WTC11 (cell line): ENCODE measurements at regions not wholly inside any gene's neighbourhood (a gene's known extent, or its start where the extent isn't known, plus 50 kb on each side); places are given as distances from the start of the nearest gene placed in this dataset.
"Not testable (repeated sequence)": the region's sequence is repeated elsewhere in the genome, so short reads cannot be mapped to it uniquely, and the experiment has no call there.

ENCODE experiments used
- ATAC-seq: fragments of 200-7000 bp; cut with Tn5 transposase; 2 replicates; pipeline ENCODE4 v1.10.0; 2021; ENCODE audit warnings: mild to moderate bottlenecking, moderate library complexity
- CTCF ChIA-PET: fragments of 300-600 bp; sonication (Branson Sonifier 250); formaldehyde crosslinking; loops from one replicate; lab custom pipeline; 2021; ENCODE audit warnings: antibody characterized with exemption; lab: Charles Lee
- POLR2A ChIA-PET: fragments of 350-600 bp; sonication (Branson Sonifier 250); formaldehyde crosslinking; loops from one replicate; lab custom pipeline; 2021; ENCODE audit warnings: antibody characterized with exemption; lab: Charles Lee
- DNase-seq: peaks from one replicate; pipeline ENCODE4 v3.0.0; 2021; ENCODE audit warnings: low spot score
- H3K27ac Mint-ChIP-seq: 2 replicates; pipeline ENCODE4 v1.8.0; 2021; ENCODE audit warnings: mixed read lengths
- H3K27me3 Mint-ChIP-seq: 2 replicates; pipeline ENCODE4 v1.8.0; 2021; ENCODE audit warnings: low read depth, mild to moderate bottlenecking, moderate library complexity, mixed read lengths
- H3K36me3 Mint-ChIP-seq: 2 replicates; pipeline ENCODE4 v1.8.0; 2021; ENCODE audit warnings: mixed read lengths
- H3K4me1 Mint-ChIP-seq: 2 replicates; pipeline ENCODE4 v1.8.0; 2022; ENCODE audit warnings: mixed read lengths
- H3K4me3 Mint-ChIP-seq: 2 replicates; pipeline ENCODE4 v1.8.0; 2021; ENCODE audit warnings: mild to moderate bottlenecking, moderate library complexity, mixed read lengths
- H3K9me3 Mint-ChIP-seq: 2 replicates; pipeline ENCODE4 v1.8.0; 2021; ENCODE audit warnings: mixed read lengths
- ATF1 ChIP-seq: sonication (generic); formaldehyde crosslinking; IDR thresholded peaks from 2 replicates; pipeline ENCODE4 v1.8.1; 2023; ENCODE audit warnings: mild to moderate bottlenecking, moderate library complexity, missing genetic modification reagents
- ATF2 ChIP-seq: sonication (generic); formaldehyde crosslinking; IDR thresholded peaks from 2 replicates; pipeline ENCODE4 v1.8.1; 2022; ENCODE audit warnings: low read depth, missing genetic modification reagents, borderline replicate concordance
- ATF3 ChIP-seq: sonication (generic); formaldehyde crosslinking; conservative IDR thresholded peaks from 2 replicates; pipeline ENCODE4 v1.8.1; 2022; ENCODE audit warnings: mild to moderate bottlenecking, missing genetic modification reagents
- CBFB ChIP-seq: sonication (generic); formaldehyde crosslinking; IDR thresholded peaks from 2 replicates; pipeline ENCODE4 v1.8.1; 2022; ENCODE audit warnings: mild to moderate bottlenecking, low read depth, missing genetic modification reagents
- CREB1 ChIP-seq: sonication (generic); formaldehyde crosslinking; IDR thresholded peaks from 2 replicates; pipeline ENCODE4 v1.8.0; 2023; ENCODE audit warnings: mild to moderate bottlenecking, missing genetic modification reagents
- E2F4 ChIP-seq: sonication (generic); formaldehyde crosslinking; IDR thresholded peaks from 2 replicates; pipeline ENCODE4 v1.8.1; 2022; ENCODE audit warnings: low read depth, mild to moderate bottlenecking, moderate library complexity, missing genetic modification reagents, borderline replicate concordance
- E2F5 ChIP-seq: sonication (generic); formaldehyde crosslinking; IDR thresholded peaks from 2 replicates; pipeline ENCODE4 v1.8.1; 2022; ENCODE audit warnings: mild to moderate bottlenecking, moderate library complexity, missing genetic modification reagents
- ELF4 ChIP-seq: sonication (generic); formaldehyde crosslinking; IDR thresholded peaks from 2 replicates; pipeline ENCODE4 v1.8.1; 2022; ENCODE audit warnings: low read depth, mild to moderate bottlenecking, moderate library complexity, missing genetic modification reagents
- EMX1 ChIP-seq: fragments of 250-450 bp; sonication (Bioruptor Pico); IDR thresholded peaks from 2 replicates; pipeline ENCODE4 v1.8.0; 2021; ENCODE audit warnings: mild to moderate bottlenecking
- FOXJ3 ChIP-seq: sonication (generic); formaldehyde crosslinking; IDR thresholded peaks from 2 replicates; pipeline ENCODE4 v1.9.0; 2021; ENCODE audit warnings: missing genetic modification reagents, mild to moderate bottlenecking, borderline replicate concordance
- GRHL2 ChIP-seq: fragments of 250-450 bp; sonication (Bioruptor Pico); IDR thresholded peaks from 2 replicates; pipeline ENCODE4 v1.8.0; 2022; ENCODE audit warnings: mild to moderate bottlenecking, moderate library complexity; ENCODE audit not compliant: insufficient replicate concordance, severe bottlenecking
- HMGA2 ChIP-seq: fragments of 250-450 bp; sonication (Bioruptor Pico); IDR thresholded peaks from 2 replicates; pipeline ENCODE4 v1.4.0; 2021; ENCODE audit warnings: mild to moderate bottlenecking, moderate library complexity
- IRF1 ChIP-seq: sonication (generic); formaldehyde crosslinking; IDR thresholded peaks from 2 replicates; pipeline ENCODE4 v1.8.0; 2023; ENCODE audit warnings: missing genetic modification reagents
- MXD4 ChIP-seq: fragments of 250-450 bp; sonication (Bioruptor Pico); IDR thresholded peaks from 2 replicates; pipeline ENCODE4 v1.8.0; 2021; ENCODE audit warnings: mild to moderate bottlenecking, moderate library complexity, borderline replicate concordance
- TEAD4 ChIP-seq: sonication (generic); formaldehyde crosslinking; IDR thresholded peaks from 2 replicates; pipeline ENCODE4 v1.8.0; 2022; ENCODE audit warnings: mild to moderate bottlenecking, missing genetic modification reagents
- USF2 ChIP-seq: sonication (generic); formaldehyde crosslinking; IDR thresholded peaks from 2 replicates; pipeline ENCODE4 v1.8.1; 2023; ENCODE audit warnings: mild to moderate bottlenecking, missing genetic modification reagents, moderate library complexity
- ZNF138 ChIP-seq: sonication (generic); formaldehyde crosslinking; conservative IDR thresholded peaks from 2 replicates; pipeline ENCODE4 v1.8.1; 2022; ENCODE audit warnings: mild to moderate bottlenecking, moderate library complexity, missing genetic modification reagents
- ZNF219 ChIP-seq: sonication (generic); formaldehyde crosslinking; IDR thresholded peaks from 2 replicates; pipeline ENCODE4 v1.8.0; 2023; ENCODE audit warnings: missing genetic modification reagents, mild to moderate bottlenecking, borderline replicate concordance
- ZNF263 ChIP-seq: sonication (generic); formaldehyde crosslinking; IDR thresholded peaks from 2 replicates; pipeline ENCODE4 v1.8.1; 2022; ENCODE audit warnings: low read depth, mild to moderate bottlenecking, moderate library complexity, missing genetic modification reagents

GRCh38 chr16:59950431-59950830, 1216.3 kb upstream of the GOT2 start:
- ATAC-seq (no peak), DNase-seq (no peak)
- Mint-ChIP-seq H3K27ac (no peak overlapping the region), H3K4me3 (no peak overlapping the region), H3K36me3 (no peaks in the 10 kb centered on the region), H3K9me3 (no peaks in the 10 kb centered on the region), H3K4me1 (no peaks in the 10 kb centered on the region), H3K27me3 (no peaks in the 10 kb centered on the region)
- POLR2A ChIA-PET: no interaction called here
- TF ChIP-seq HMGA2 (CRISPR knock-in tag) (no peak), EMX1 (CRISPR knock-in tag) (no peak), ELF4 (no peak), IRF1 (CRISPR knock-in tag) (no peak)
- CTCF ChIA-PET: no interaction called here

GRCh38 chr16:59944041-59944440, 1209.9 kb upstream of the GOT2 start:
- H3K36me3 Mint-ChIP-seq, H3K4me3 Mint-ChIP-seq, H3K27me3 Mint-ChIP-seq, DNase-seq, H3K4me1 Mint-ChIP-seq, H3K27ac Mint-ChIP-seq, CTCF ChIA-PET, H3K9me3 Mint-ChIP-seq, ATAC-seq: not testable (repeated sequence)
- POLR2A ChIA-PET: interaction anchor here (0.7 kb wide), 1 partner anchor 87 kb away, joined by 3 read pairs; no protein-coding TSS in a partner anchor

GRCh38 chr16:59941594-59941993, 1207.5 kb upstream of the GOT2 start:
- Mint-ChIP-seq H3K9me3 (peaks cover 22% of the 10 kb centered on the region), H3K36me3 (no peaks in the 10 kb centered on the region; the same call in 1 of the 2 replicates), H3K4me3 (no peak overlapping the region), H3K27me3 (no peaks in the 10 kb centered on the region), H3K4me1 (no peaks in the 10 kb centered on the region), H3K27ac (no peak overlapping the region)
- DNase-seq: no peak
- CTCF ChIA-PET: no interaction called here
- POLR2A ChIA-PET: interaction anchor here (0.6 kb wide), 1 partner anchor 1990 kb away, joined by 3 read pairs; no protein-coding TSS in a partner anchor
- ATAC-seq: no peak
- TF ChIP-seq FOXJ3 (CRISPR knock-in tag) (no peak), ATF3 (CRISPR knock-in tag) (no peak), GRHL2 (CRISPR knock-in tag) (no peak), E2F5 (no peak), ATF2 (CRISPR knock-in tag) (no peak), ZNF219 (CRISPR knock-in tag) (no peak), CBFB (CRISPR knock-in tag) (no peak), USF2 (CRISPR knock-in tag) (no peak), E2F4 (no peak), ATF1 (CRISPR knock-in tag) (no peak), TEAD4 (CRISPR knock-in tag) (no peak), MXD4 (CRISPR knock-in tag) (no peak), CREB1 (CRISPR knock-in tag) (no peak), ZNF263 (CRISPR knock-in tag) (no peak), ZNF138 (CRISPR knock-in tag) (no peak)
